ENCODE measurements at regions not wholly inside any gene's neighbourhood (a gene's known extent, or its start where the extent isn't known, plus 50 kb on each side); places are given as distances from the start of the nearest gene placed in this dataset.
A peak's percentile ranks its signal among the peaks of the same experiment; 100 is the strongest.
"Not testable (repeated sequence)": the region's sequence is repeated elsewhere in the genome, so short reads cannot be mapped to it uniquely, and the experiment has no call there.

- DNase-seq (ENCODE audit: low read depth in 1 of 2, low spot score in 1 of 2), result no peak
- in situ Hi-C loops (cut with HindIII; ENCODE audit: low pct_unique_long_range_greater_than_20kb, low sequenced_read_pairs), result no loop called here
- no peak for TF ChIP-seq JUND (IDR thresholded peaks at IDR 0.05; ENCODE audit: low read depth)
Observed at GRCh38 chr9:748861-749497, 92.5 kb upstream of the DMRT1 start.

GRCh38 chr9:749716-750115 lies 91.8 kb upstream of the DMRT1 start:
- TF ChIP-seq JUND (IDR thresholded peaks at IDR 0.05; ENCODE audit: low read depth), result no peak
- no peak for DNase-seq (ENCODE audit: low read depth in 1 of 2, low spot score in 1 of 2)
- in situ Hi-C loops (cut with HindIII; ENCODE audit: low pct_unique_long_range_greater_than_20kb, low sequenced_read_pairs), result no loop called here

- in situ Hi-C loops (cut with HindIII; ENCODE audit: low pct_unique_long_range_greater_than_20kb, low sequenced_read_pairs), result no loop called here
- TF ChIP-seq JUND (IDR thresholded peaks at IDR 0.05; ENCODE audit: low read depth), result no peak
- no peak for DNase-seq (ENCODE audit: low read depth in 1 of 2, low spot score in 1 of 2)
Observed at GRCh38 chr9:750249-750967, 91.1 kb upstream of the DMRT1 start.

- TF ChIP-seq JUND (IDR thresholded peaks at IDR 0.05; ENCODE audit: low read depth), result no peak
- in situ Hi-C loops (cut with HindIII; ENCODE audit: low pct_unique_long_range_greater_than_20kb, low sequenced_read_pairs), result no loop called here
- no peak for DNase-seq (ENCODE audit: low read depth in 1 of 2, low spot score in 1 of 2)
Observed at GRCh38 chr9:751137-752051, 90.1 kb upstream of the DMRT1 start.

GRCh38 chr9:752201-752600 lies 89.3 kb upstream of the DMRT1 start:
- DNase-seq (ENCODE audit: low read depth in 1 of 2, low spot score in 1 of 2), result no peak
- in situ Hi-C loops (cut with HindIII; ENCODE audit: low pct_unique_long_range_greater_than_20kb, low sequenced_read_pairs), result no loop called here
- TF ChIP-seq JUND (IDR thresholded peaks at IDR 0.05; ENCODE audit: low read depth), result no peak

- in situ Hi-C loops (cut with HindIII; ENCODE audit: low pct_unique_long_range_greater_than_20kb, low sequenced_read_pairs), result no loop called here
- no peak for DNase-seq (ENCODE audit: low read depth in 1 of 2, low spot score in 1 of 2)
- no peak for TF ChIP-seq JUND (IDR thresholded peaks at IDR 0.05; ENCODE audit: low read depth)
Observed at GRCh38 chr9:752681-753200, 88.8 kb upstream of the DMRT1 start.

- in situ Hi-C loops (cut with HindIII; ENCODE audit: low pct_unique_long_range_greater_than_20kb, low sequenced_read_pairs), result not testable (repeated sequence)
Observed at GRCh38 chr9:753734-754133, 87.8 kb upstream of the DMRT1 start.

GRCh38 chr9:754150-754931 lies 87.2 kb upstream of the DMRT1 start:
- no peak for TF ChIP-seq JUND (IDR thresholded peaks at IDR 0.05; ENCODE audit: low read depth)
- in situ Hi-C loops (cut with HindIII; ENCODE audit: low pct_unique_long_range_greater_than_20kb, low sequenced_read_pairs), result no loop called here
- DNase-seq (ENCODE audit: low read depth in 1 of 2, low spot score in 1 of 2), result peak in 1 of 2 experiments; percentile 9

More at GRCh38 chr9:753734-754133, 87.8 kb upstream of the DMRT1 start:
- DNase-seq (ENCODE audit: low read depth in 1 of 2, low spot score in 1 of 2), result not testable (repeated sequence)

GRCh38 chr9:755454-756381 lies 85.8 kb upstream of the DMRT1 start:
- no peak for TF ChIP-seq JUND (IDR thresholded peaks at IDR 0.05; ENCODE audit: low read depth)
- in situ Hi-C loops (cut with HindIII; ENCODE audit: low pct_unique_long_range_greater_than_20kb, low sequenced_read_pairs), result no loop called here
- DNase-seq (ENCODE audit: low read depth in 1 of 2, low spot score in 1 of 2), result no peak

GRCh38 chr9:757246-757881 lies 84.1 kb upstream of the DMRT1 start:
- in situ Hi-C loops (cut with HindIII; ENCODE audit: low pct_unique_long_range_greater_than_20kb, low sequenced_read_pairs), result no loop called here
- TF ChIP-seq JUND (IDR thresholded peaks at IDR 0.05; ENCODE audit: low read depth), result no peak
- peak; percentile 28 to 70 for DNase-seq (ENCODE audit: low read depth in 1 of 2, low spot score in 1 of 2)

GRCh38 chr9:758146-758545 lies 83.4 kb upstream of the DMRT1 start:
- TF ChIP-seq JUND (IDR thresholded peaks at IDR 0.05; ENCODE audit: low read depth), result no peak
- no peak for DNase-seq (ENCODE audit: low read depth in 1 of 2, low spot score in 1 of 2)
- in situ Hi-C loops (cut with HindIII; ENCODE audit: low pct_unique_long_range_greater_than_20kb, low sequenced_read_pairs), result no loop called here
